HG03460 (cell line): ENCODE measurements at regions not wholly inside any gene's neighbourhood (a gene's known extent, or its start where the extent isn't known, plus 50 kb on each side); places are given as distances from the start of the nearest gene placed in this dataset.
A peak's percentile ranks its signal among the peaks of the same experiment; 100 is the strongest.

ENCODE experiments used
- ATAC-seq: cut with Tn5 transposase; IDR thresholded peaks from one replicate; pipeline ENCODE4 v1.9.1; 2021; ENCODE audit not compliant: unreplicated experiment

DNA sequence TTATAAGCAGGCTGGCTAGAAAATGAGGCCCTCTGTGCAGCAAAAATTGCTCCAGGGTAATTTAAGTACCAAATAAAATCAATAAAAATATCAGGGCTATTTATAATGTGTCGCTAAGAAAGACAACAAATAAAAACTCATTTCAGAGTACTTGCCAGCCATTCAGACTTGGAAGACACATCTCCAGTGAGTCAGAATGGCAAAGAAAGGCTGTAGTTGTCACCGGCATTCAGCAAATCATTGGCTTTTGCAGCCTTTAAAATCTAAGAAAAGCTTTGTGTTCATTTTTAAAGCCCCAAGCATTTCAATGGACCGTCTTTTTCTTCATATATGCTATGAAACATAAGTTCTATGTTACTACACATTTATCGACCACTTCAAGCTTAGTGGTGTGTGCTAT lies 141.1 kb upstream of the HNMT start:
- ATAC-seq: no peak

DNA sequence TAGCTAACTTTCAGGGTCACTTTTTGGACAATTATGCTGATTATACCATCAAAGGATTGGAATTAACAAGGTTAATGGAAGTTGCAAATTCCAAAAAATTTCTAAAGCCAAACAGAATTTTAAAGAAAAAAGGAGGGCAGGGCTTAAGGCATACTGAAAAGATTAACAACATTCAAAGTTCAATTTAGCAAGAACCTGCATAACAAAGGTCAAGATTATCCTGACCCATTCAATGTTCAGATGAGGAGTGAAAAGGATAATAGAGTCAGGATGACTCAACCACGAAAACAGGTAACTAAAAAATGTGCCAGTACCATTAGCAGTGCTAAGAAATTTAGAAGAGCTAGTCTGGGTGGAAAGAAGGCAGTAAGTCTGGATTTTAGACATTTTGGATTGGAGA lies 139.8 kb upstream of the HNMT start:
- no peak for ATAC-seq

DNA sequence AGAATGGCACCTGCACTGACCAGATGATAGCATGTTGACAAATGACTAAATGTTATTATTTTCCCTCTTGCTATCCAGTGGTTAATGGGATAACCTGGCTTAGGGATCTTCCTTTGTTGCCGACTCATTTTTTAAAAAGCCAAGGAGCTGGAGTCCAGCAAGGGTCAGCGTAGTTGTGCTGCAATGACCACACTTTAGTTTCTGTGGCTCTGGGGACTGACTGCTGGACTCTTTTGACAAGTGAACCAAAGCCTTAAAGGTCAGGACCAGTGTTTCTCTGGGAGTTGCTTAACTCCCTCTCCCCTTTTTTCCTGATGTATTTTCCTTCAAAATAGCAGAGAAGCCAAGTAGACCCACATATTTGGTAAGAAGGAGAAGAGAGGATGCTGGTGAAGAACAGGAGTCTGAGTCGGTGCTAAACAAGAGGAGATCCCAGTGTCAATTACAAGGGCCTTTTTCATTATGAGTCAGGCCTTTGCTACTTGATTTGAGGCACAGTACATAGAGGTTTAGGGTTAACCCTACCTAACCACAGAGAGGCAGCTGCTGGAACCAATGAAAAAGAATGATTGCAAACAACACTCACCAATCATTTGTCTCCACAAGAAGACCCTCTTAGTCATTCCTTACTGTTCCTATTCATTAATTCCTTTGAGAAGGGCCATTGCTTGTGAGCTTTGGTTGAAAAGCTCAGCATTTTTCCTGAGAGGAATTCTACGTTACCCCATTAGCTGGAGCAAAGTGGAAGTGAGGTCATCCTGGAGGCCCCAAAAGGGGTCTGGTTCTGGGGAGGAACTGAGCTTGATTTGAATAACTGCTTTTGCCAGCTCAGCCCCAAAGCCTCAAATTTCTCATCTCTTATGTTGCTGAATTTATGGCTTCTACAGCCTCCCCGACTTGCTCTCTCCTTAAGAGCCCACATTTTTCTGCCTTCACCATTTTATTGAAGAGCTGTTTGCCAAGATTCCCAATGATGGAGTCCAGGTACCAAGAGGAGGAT lies 137.6 kb upstream of the HNMT start:
- ATAC-seq: peak; percentile 96

DNA sequence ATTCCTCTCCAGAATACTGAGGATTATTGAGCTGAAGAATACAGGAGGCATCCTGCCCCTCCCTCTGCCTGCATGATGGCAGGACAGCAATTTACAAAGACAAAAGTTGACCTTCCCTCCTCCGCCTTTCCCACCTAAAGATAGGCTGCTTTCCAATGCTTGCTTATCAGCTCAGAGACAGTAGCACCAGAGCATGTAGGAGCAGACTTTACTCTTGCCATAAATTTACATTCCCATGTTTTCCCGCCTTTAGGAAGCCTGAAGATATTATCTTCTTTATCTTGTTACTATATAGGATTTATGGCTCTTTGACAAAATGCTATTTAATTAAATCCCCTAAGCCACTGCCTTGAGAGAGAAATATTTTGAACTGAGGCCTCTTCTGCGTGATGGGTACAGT lies 135.6 kb upstream of the HNMT start:
- ATAC-seq: no peak

DNA sequence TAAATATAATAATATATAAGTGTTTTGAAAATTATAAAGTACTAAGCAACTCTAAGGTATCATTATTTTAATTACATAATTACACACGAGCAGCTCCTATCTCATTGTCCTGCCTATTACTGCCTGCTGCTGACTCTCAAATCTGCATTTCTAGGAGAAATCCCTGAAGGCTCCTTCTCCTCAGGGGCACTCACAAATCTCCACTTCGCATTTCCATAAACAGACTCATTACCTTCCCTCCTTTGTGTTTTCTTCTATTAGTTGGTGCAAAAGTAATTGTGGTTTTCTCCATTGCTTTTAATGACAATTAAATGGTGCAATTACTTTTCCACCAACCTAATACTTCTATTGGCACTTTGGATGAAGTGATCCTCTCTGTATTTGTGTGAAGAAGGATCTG lies 135.0 kb upstream of the HNMT start:
- no peak for ATAC-seq

DNA sequence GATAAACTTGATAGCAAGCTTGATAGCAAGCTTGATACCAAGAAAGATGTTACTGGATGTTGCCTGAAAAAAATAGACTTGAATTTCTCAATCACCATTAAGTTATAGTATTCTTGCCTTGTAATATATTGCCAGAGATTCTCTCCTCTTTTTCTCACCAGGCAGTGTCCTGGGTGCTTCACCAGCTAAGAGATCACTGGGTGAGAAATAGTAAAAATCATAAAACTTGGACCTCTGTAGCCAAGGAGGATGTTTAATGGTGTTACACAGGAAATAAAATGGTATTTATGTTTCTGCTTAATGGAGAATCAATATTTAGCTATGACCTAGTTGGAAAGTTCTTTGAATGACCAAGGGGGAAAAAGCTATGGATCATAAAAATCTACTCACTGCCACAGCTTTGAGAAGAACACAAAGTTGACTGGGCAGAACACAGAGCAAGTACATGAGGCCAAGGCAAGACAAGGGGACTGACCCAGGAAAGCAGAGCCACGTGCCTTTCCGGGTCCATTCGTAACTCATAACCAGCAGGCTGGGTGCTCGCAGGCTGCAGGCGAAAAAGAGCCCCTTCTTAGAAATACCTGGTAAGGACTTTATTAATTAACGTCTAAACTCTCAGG lies 129.4 kb upstream of the HNMT start:
- ATAC-seq: no peak

DNA sequence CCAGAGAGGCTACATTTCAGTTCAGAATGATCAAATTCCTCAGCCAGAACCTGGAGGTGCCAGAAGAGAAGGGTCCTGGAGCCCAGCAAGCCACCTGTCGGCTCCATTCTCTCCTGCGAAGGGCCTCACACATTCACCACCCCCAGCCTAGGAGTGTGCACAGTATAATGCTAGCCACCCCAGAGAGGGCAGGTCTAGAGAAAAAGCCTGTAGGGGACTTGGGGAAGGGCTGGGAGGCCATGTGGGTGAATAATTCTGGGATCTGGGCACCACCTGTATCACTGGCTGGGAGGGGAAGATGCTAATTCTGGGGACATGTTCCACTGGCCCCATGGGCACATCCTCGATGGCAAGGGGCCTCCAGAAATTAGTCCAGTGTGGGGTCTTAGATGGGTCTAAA lies 127.6 kb upstream of the HNMT start:
- ATAC-seq: no peak

DNA sequence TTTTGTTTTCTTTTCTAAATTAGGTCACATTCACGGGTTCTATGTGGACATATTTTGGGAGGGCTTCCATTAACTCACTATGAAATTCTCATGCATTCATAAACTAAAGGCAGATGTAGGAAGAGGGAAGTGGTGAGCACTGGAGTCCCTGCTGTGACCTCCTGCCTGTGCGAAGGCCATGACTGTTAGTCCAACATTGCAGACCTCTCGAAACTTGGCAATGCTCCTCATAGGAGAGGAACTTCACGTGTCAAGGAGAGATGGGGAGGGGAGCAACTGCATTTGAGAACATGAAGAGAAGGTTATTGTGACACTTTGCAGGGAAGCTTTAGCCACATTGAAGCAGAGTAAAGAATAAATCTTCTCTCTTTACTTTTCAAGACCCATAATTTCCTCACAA lies 126.4 kb upstream of the HNMT start:
- ATAC-seq: no peak

DNA sequence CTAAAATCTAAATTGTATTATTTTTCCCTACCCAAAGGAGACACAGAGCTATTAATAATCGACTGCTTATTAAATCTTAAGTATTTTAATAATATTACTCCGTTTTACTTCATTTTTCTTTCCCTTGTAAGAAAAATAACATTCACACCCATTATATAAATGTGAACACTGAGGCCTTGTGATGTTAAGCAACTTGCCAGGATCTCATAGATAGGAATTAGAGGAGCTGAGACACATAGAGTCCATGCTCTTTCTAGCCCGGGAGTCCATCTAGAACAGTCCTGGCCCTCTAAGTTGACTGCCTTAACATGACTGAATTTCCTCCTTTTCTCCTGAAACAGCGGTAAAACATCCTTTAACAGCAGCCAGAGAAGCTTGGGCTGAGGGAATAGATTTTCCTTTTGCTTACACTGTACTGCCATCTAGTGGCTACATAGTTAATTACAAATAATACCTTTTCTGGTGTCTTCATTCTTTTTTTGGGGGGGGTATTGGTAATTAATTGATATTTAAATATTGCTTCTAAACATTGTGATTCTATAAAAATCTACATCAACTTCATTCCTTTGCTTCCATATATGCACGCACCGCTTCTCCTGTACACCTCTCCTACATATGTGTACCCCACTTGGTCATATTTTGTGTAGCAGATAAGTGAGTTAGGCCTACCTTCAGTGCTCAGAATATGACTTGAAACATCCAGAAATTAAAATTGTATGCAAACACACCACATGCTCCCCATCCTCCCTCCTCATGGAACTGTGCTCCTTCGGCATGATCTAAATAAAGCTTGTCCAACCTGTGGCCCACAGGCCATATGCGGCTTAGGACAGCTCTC lies 125.8 kb upstream of the HNMT start:
- no peak for ATAC-seq

DNA sequence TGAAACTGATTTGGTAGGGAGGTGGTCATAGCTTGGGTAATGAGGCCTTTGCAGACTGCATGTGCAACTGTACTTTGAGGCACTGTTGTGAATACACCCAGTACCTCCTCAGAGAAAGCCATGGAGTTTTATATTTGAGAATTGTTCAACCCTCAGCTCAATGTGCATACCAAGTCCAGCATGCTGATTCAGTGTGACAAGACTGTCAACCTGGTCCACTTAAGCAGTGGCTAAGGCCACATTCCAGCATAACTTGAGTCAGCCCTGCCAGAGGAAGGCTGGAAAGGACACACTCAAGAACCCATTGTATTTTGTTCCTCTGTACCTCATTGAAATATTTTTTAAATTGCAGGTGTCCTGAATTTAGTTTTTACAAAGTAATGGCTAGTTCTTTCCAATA lies 121.8 kb upstream of the HNMT start:
- no peak for ATAC-seq

DNA sequence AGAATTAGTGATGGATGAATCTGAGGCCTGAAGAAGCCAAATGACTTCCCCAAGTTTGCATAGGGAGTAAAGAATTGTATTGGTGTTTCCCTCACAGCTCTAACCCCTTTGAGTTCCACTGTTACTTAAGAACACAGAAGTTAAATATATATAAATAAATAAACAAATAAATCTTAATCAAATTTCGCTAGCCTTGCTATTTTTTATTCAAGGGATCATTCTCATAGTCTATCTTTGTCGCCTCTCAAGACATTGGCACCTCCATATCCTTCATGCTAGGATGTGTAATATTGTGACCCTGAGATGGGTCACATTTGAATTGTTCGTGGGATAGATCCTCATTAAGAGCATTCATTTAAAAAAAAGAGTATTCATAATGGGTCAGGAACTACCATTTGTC lies 121.3 kb upstream of the HNMT start:
- no peak for ATAC-seq

DNA sequence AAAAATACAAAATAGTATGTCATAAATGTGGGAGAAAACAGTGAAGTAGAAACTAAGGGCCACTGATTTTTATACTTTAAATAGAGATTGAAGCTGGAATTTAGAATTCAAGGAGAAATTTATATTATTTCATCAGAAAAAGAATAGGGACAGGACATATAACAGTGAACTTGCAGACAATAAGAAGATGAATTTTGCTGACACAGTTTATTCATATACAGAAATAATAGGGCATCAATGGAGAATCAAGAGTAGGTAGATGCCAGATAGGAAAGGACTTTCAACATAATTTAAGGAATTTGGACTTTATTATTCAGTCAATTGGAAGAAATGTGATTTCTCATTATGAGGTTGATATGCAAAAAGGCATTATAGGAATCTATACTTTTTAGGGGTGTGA lies 118.9 kb upstream of the HNMT start:
- no peak for ATAC-seq

DNA sequence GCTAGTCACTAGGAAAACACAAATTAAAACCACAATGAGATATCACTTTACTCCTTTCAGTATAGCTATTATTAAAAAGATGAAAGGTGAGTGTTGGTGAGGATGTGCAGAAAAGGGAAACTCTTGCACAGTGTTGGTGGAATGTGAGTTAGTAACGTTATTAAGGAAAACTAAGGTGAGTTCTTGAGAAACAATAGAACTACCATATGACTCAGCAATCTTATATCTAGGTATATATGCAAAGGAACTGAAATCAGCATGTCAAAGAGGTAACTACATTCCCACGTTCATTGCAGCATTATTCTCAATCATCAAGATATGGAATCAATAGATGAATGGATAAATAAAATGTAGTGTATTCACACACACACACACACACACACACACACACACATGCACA lies 117.3 kb upstream of the HNMT start:
- no peak for ATAC-seq

DNA sequence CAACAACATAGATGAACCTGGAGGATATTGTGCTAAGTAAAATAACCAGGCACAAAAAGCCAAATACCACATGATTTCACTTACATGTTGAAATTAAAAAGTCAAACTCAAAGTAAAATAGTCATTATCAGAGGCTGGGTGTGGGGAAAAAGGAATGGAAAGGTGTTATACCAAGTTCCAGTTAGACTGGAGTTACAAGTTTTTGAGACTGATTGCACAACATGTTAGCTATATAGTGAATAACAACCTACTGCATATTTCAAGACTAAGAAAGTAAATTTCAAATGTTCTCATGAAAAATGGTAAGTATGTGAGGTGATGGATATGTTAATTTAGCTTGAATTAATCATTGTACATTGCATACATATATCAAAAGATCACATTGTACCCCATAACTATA lies 116.8 kb upstream of the HNMT start:
- ATAC-seq: no peak

DNA sequence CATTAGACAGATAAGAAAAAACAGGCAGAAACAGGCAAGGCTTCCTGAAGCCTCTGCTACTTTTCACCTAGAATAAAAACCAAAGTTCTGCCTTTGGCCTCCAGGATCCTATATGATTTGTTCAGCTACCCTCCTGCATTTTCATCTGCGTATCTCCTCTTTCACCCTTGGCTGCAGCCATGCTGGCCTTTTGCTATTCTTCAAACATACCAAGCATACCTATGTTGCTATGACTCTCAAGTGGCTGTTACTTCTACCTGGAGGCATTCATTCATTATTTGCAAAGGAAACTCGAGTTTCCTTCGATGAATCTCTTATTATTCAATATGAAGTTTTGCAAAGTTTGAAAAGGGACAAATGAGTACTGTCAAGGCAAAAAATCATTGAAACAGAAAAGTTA lies 106.4 kb upstream of the HNMT start:
- no peak for ATAC-seq

DNA sequence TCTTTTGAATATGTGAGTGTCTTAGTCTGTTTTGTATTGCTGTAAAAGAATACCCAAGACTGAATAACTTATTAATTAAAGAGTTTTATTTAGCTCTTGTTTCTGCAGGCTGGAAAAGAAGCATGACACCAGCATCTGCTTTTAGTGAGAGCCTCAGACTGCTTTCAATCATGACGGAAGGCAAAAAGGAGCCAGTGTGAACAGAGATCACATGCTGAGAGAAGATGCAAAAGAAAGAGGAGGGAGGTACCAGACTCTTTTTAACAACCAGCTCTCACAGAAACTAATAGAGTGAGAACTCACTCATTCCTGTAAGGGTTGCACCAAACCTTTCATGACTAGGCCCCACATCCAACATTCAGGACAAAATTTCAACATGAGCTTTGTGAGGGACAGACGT lies 101.6 kb upstream of the HNMT start:
- ATAC-seq: no peak

DNA sequence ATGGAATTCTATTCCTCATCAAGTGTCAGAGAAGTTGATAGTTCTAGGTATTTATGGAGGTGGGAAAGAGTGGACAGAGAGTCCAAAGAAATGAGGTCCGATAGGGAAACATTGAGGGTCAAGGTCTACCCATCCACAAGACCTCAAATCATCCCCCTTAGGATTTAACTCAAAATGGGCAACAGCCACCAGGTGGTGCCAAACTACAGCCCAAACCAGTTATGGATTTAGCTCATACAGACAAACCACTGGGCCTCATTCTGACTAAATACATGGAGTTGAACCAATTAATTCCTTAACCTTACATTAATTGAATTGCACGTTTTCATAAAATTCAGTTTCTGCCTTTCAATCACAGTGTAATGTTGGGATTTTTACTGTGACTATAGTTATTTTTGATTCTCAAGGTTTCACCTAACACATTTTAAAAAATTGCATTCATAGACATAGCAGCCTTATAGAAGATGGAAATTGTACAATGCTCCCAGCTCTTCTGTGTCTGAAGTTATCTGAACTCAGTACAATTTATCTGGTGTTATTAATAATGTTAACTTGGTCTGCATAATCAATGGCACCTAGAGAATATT lies 98.2 kb upstream of the HNMT start:
- peak; percentile 52 for ATAC-seq

DNA sequence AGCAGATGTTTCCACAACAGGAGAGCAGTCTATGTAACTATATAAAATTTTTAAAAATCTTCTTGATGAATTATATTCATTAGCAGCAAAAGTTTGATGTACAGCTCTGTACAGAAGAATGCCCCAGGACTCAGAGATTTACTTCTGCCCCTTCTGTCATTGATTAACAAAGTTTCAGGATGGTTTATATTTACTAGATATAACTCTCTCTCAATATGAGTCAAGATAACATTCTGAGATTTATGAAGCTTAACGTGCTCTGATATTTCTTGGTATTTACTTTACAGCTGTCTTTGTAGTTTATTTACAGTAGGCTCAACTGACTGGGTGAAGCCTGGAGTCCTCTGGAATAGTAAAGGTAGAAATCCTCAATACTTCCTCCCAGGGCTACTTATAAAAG lies 93.6 kb upstream of the HNMT start:
- ATAC-seq: peak; percentile 69

DNA sequence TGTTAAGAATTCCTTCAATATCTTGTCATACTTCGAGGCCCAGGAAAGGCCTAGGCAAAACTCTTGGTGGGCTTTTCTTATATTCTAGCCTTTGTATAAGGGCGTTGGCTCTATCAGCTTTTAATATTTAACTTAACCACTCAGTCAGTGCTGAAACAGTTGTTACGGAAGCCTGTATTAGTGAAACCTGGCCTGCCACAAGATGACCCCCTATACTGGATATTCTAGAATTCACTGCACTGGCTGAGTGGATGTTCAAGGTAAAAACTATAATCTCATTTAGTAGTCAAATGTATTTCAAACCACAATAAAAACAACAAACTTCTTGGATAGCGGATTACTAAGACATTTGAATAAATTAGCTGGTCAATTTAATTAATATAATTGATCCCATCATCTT lies 91.7 kb upstream of the HNMT start:
- peak; percentile 62 for ATAC-seq

DNA sequence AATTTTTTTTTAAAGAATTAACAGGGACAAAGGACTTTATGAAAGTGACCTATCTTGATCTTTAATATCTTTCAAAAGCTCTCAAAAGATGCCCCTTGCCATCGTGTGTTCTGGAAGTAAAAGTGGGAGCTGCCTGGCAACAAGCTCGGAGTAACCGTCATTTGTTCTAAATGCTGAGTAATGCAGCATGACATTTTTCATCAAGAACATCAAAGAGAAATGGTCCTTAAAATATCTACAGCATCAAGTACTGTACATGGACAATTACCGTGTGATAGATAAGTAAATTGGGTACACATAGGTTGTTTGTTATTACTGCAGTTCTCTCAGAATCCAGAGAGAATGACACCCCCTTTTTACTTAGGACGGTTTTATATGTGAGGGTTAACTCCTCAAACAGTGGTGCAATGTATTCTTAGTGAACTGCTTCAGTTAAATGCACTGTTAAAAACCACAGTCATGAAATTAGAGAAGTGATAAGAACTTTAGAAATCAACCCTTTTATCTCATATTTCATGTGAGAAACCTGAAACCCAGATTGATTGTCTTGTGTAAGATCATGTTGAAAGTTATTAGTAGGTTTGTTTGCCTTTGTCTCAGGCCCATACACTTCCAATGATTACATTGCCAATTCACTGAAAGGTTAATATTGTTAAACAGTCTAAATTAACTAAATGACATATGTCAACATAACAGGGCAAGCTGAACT lies 90.6 kb upstream of the HNMT start:
- ATAC-seq: no peak

DNA sequence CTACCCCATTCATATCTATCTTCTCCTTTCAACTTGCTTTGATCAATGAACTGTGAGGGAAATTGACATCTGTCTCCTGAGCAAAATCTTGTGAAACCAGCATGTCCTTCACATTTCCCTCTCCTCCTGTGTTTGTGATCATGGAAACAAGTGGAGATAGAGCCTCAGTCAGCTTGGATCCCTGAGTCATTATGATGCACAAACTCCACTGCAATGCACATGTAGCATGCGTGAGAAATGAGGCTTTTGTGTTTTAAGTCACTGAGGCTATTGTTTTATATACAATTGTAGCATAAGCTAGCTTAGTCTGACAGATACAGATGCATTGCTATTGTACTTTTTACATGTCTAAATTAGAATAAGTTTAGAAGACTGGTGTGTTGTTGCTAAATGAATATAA lies 85.2 kb upstream of the HNMT start:
- ATAC-seq: no peak
